ENCODE measurements at regions not wholly inside any gene's neighbourhood (a gene's known extent, or its start where the extent isn't known, plus 50 kb on each side); places are given as distances from the start of the nearest gene placed in this dataset.
A peak's percentile ranks its signal among the peaks of the same experiment; 100 is the strongest.

GRCh38 chrX:16403808-16404207, 236.5 kb downstream of the MAGEB17 start:
- no peak for TF ChIP-seq CTCF (IDR thresholded peaks at IDR 0.05)
- no peak for TF ChIP-seq EP300 (IDR thresholded peaks at IDR 0.05)
- TF ChIP-seq POLR2AphosphoS5 (IDR thresholded peaks at IDR 0.05) = no peak
- ATAC-seq (ENCODE audit: low FRiP score in 2 of 2) (no peak), DNase-seq (no peak)
- no peaks in the 10 kb centered on the region for H3K36me3 ChIP-seq
- H3K27me3 ChIP-seq = no peaks in the 10 kb centered on the region
- no peak overlapping the region for H3K4me3 ChIP-seq
- 44 to 54% methylated on average over 1 to 2 of the region's 2 CpGs for WGBS, 2 donors
- H3K27ac ChIP-seq = no peak overlapping the region
- no peaks in the 10 kb centered on the region for H3K4me1 ChIP-seq
- H3K9me3 ChIP-seq = no peaks in the 10 kb centered on the region

- 73 to 100% methylated on average over 1 of the region's 1 CpG for WGBS, 2 donors
- no peaks in the 10 kb centered on the region for H3K36me3 ChIP-seq
- peaks cover 0 to 4% (median 0%) of the 10 kb centered on the region in 4 donors for H3K9me3 ChIP-seq
- no peak overlapping the region for H3K4me3 ChIP-seq
- no peak for TF ChIP-seq CTCF (IDR thresholded peaks at IDR 0.05)
- no peak for TF ChIP-seq POLR2A (IDR thresholded peaks at IDR 0.05)
- TF ChIP-seq EP300 (IDR thresholded peaks at IDR 0.05) = no peak
- no peak for TF ChIP-seq POLR2AphosphoS5 (IDR thresholded peaks at IDR 0.05)
- no peaks in the 10 kb centered on the region for H3K27me3 ChIP-seq
- H3K4me1 ChIP-seq = no peaks in the 10 kb centered on the region
- DNase-seq (no peak), ATAC-seq (ENCODE audit: low FRiP score in 2 of 2) (no peak)
- H3K27ac ChIP-seq = no peak overlapping the region
These were observed 233.4 kb upstream of the S100G start for GRCh38 chrX:16416588-16416987.

GRCh38 chrX:16418650-16419049, 231.3 kb upstream of the S100G start:
- Histone ChIP-seq H3K4me3 (no peak overlapping the region), H3K36me3 (no peaks in the 10 kb centered on the region), H3K27ac (no peak overlapping the region), H3K4me1 (no peaks in the 10 kb centered on the region), H3K9me3 (peaks cover 0 to 4% (median 0%) of the 10 kb centered on the region in 4 donors), H3K27me3 (no peaks in the 10 kb centered on the region)
- no peak for ATAC-seq (ENCODE audit: low FRiP score in 2 of 2)
- no peak for DNase-seq
- no peak for TF ChIP-seq POLR2A (IDR thresholded peaks at IDR 0.05)
- no peak for TF ChIP-seq CTCF (IDR thresholded peaks at IDR 0.05)
- TF ChIP-seq POLR2AphosphoS5 (IDR thresholded peaks at IDR 0.05) = no peak
- TF ChIP-seq EP300 (IDR thresholded peaks at IDR 0.05) = no peak

GRCh38 chrX:16427668-16428067, 222.3 kb upstream of the S100G start:
- Histone ChIP-seq H3K9me3 (no peaks in the 10 kb centered on the region), H3K4me1 (no peaks in the 10 kb centered on the region), H3K27ac (no peak overlapping the region), H3K36me3 (no peaks in the 10 kb centered on the region), H3K27me3 (no peaks in the 10 kb centered on the region), H3K4me3 (no peak overlapping the region)
- DNase-seq (no peak), ATAC-seq (ENCODE audit: low FRiP score in 2 of 2) (no peak)
- TF ChIP-seq EP300 (IDR thresholded peaks at IDR 0.05) = no peak
- TF ChIP-seq POLR2AphosphoS5 (IDR thresholded peaks at IDR 0.05) = no peak
- no peak for TF ChIP-seq POLR2A (IDR thresholded peaks at IDR 0.05)
- no peak for TF ChIP-seq CTCF (IDR thresholded peaks at IDR 0.05)
- 70 to 84% methylated on average over 3 of the region's 3 CpGs for WGBS, 2 donors

- no peak for ATAC-seq (ENCODE audit: low FRiP score in 2 of 2)
- no peak for DNase-seq
- Histone ChIP-seq H3K27me3 (no peaks in the 10 kb centered on the region), H3K9me3 (no peaks in the 10 kb centered on the region), H3K4me1 (no peaks in the 10 kb centered on the region), H3K27ac (no peak overlapping the region), H3K4me3 (no peak overlapping the region), H3K36me3 (no peaks in the 10 kb centered on the region)
- 78% methylated on average over 4 of the region's 4 CpGs; no CpG with 5 or more reads in 1 of the 2 donors for WGBS, 2 donors
- TF ChIP-seq EP300 (IDR thresholded peaks at IDR 0.05) = no peak
- TF ChIP-seq POLR2AphosphoS5 (IDR thresholded peaks at IDR 0.05) = peak in 1 of 2 donors; percentile 12
These were observed 220.6 kb upstream of the S100G start for GRCh38 chrX:16429406-16429805.
